Activated CD8-positive, alpha-beta memory T cell treated with anti-CD3 and anti-CD28 coated beads for 4 hours (primary cell): ENCODE measurements at regions not wholly inside any gene's neighbourhood (a gene's known extent, or its start where the extent isn't known, plus 50 kb on each side); places are given as distances from the start of the nearest gene placed in this dataset.

Experiments used
- DNase-seq, 2 donors: peaks; one replicate each; pipeline ENCODE4 v3.0.0-alpha.2; 2020; ENCODE audit warnings: low read depth in 2 of 2

DNA sequence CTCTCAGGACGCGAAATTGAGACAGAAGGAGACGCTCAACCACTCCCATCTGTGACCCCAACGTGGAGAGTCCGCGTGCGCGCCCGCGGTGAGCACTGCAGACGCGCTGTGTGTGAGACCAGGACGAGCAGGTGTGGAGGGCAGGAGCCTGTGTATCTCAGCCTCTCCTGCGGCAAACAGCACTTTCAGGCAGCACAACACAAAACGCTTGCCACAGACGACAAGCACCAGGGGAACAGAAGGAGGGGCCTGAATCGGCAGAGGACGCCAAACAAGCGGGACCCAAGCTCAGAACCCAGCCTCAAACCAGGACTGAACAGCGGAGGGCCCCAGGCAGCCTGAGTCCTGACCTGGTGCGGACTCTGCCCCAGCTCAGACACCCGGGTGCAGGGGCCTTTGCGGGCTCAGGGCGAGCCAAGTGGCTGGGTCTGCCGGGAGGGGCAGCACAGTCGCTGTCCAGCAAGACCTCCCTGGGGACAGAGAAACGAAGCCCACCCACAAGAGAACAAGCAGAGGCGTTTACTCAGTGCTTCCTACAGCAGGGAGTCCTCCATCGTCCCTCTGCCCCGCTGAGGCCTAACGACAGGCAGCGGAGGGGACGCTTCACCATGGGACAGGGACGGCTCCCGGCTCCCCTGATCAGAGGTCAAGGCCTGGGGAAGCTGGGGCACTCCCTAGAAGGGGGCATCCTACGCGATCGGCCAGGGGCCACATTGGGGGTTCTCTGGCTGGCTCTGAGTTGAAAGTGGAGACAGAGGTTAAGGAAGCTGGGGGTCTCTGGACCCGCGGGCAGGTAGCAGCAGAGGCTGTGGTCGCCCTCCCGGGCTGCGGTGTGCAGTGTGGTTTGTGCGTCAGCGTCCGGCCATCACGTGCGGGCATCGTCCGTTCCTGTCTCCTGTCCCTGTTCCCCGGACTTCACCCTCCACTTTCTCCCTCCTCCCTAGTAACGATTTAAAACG, 560.8 kb downstream of the BRD1 start:
- DNase-seq = no peak

DNA sequence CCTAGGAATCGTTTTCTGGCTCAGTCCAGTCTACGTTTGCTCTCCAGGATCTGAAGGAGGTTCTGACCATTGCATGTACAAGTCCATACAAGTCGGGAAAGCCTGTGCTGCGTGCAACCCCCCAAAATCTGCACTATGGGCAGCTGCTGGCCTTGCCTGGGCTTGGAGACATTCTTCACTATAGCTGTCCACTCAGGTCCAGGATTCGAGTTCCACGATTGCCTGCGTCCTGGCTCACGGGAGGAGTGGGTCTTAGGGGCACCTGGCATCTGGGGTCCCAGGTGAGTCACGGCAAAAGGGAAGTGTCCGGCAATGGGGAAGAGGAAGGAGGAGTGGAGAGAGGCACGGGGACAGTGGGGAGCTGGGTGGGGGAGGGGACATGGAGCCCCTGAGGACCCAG, 563.0 kb downstream of the BRD1 start:
- no peak for DNase-seq

DNA sequence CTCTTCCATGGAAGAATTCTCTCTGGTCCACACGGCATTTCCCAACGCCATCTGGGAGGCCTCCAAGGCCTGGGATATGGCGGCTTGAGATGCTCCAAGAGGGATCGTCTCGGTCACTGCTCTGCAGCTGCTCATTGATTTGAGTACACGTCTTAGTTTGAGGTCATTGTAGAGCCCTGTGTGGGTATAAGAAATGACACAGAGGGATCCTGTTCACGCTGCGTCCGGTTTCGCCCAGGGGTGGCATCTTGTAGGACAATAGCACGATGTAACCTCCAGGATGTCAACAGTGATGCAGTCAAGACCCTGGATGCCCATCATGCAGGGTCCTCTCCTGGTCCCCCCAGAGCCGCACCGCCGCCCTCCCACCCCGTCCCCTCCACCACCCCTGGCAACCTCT, 564.6 kb downstream of the BRD1 start:
- DNase-seq = no peak

DNA sequence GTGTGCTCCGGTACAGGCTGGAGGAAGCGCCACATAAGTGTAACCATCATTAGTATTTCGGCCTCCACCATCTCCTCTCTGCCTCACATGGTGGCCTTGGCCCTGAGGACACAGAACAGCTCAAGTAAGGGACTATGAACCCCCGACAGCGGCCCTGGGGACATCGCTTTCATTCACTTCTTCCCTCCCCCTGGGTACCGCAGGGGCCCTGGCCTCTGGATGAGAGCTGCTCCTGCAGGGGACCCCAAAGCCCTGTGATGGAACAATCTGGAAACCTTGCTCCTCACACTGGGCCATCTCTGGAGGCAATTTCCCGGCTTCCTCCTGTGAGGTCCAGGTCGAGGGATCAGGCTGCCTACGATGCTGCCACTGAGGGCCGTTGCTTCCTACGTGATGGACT, 565.5 kb downstream of the BRD1 start:
- no peak for DNase-seq

DNA sequence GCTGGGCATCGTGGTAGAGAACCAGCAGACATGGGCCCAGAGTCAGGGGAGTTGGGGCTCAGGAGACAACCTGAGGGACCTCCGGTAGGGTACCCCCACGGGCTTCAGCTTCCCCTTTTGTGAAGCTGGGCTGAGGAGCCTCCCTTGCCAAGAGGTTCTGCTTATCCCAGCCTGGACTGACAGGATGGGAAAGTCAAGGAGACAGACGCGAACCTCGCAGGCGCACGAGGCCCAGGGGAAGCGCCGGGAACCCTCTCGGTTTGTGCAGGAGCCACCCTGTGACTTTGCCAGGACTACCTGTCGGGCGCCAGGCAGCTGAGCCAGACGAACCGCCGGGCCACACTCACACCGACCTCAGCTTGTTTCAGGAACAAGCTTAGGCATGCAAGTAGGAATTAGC, 566.1 kb downstream of the BRD1 start:
- DNase-seq = no peak

DNA sequence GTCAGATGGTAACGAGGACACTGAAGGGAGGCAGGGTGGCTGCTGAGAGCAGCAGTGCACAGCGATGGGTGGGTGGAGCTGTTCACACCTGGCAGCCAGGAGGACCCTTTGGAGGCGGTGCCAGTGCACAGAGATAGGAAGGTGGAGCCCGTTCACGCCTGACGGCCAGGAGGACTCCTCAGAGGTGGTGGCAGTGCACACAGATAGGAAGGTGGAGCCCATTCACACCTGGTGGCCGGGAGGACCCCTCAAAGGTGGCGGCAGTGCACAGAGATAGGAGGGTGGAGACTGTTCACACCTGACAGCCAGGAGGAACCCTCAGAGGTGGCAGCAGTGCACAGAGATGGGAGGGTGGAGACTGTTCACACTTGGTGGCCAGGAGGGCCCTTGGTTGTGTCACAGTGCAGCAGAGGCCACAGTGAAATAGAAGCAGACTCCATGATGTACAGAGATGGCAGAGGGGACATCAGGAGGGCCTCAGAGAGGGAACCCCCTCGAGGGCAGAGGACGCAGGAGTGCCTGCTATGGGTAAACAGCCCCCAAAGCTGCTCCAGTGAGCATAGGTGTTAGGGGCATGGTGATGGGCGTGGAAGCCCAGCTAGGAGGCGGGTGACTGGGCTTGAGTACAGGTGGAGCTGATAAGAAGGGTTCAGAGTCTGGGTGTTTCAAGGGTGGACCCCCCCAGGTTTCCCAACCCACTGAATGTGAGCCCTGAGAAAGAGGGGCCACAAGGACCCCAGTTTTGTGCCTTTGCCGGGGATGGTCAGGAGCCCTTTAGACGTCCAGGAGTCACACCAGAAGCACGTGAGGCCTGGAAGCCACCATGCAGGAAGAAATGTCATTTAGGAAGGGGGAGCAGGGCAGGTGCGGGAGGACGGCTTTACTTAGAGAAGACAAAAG, 566.7 kb downstream of the BRD1 start:
- no peak for DNase-seq

DNA sequence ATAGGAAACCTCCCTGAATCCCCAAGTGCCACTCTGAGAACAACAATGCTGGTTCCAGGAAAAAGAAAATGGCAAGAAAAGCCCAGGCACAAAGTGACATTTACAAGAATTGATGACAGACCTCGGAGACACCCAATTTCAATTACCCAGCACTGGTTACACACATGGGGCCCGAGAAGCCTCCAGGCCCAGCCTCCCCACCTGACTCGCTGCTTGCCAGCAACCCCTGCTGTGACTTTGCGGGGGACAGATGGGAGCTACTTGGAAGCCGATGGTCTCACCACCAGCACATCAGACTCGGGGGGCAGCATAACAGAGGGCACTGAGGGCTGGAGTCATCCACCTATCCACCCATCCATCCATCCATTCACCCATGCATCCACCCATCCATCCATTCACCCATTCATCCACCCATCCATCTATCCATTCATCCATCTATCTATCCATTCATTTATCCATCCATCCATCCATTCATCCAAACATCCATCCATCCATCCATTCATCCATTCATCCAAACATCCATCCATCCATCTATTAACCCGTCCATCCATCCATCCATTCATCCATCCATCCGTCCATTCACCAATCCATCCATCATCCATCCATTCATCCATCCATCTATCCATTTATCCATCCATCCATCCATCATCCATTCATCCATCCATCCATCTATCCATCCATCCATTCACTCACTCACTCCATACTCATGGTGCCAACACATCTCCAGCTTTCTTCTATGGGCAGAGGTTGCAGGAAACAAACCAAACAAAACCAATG, 567.6 kb downstream of the BRD1 start:
- no peak for DNase-seq

DNA sequence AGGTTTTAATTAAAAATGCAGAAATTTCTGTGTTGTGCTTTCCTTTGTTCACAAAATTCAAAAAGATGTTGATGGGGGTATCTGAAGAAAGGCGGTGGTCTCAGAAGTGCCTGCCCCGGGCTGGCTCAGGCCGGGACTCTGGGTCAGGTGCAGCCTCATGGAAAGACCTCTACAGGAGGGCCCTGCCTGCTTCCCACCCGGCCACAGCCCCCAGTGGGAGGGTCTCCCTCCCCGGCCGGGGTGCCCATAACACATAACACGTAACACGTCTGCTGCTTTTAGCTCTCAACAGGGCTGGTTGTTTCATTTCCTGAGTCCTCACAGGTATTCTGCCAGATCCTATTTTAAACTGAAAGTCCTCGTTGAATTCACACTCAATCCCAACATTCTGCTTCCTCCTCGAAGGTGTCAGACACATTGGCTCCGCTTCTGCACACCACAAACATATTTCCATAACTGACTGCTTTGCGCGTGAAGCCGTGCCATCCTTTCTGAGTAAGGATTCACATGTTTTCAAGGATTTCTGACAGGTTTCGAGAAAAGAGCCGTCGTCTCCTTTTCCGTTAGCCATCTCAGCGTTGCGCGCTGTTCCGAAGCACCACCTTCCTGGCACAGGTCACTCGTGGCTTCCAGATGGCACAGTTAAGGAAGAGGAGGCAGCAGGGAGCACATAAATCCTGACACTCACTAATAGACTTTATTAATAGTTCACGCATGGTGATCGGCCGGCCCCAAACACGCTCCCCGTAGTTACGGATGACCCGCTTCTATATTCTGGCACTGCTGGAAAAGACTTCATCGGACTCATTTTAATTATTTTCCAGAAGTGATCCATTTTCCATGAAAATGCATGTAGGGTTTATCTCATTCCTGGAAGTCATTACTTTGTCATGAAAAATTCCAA, 569.3 kb downstream of the BRD1 start:
- no peak for DNase-seq

DNA sequence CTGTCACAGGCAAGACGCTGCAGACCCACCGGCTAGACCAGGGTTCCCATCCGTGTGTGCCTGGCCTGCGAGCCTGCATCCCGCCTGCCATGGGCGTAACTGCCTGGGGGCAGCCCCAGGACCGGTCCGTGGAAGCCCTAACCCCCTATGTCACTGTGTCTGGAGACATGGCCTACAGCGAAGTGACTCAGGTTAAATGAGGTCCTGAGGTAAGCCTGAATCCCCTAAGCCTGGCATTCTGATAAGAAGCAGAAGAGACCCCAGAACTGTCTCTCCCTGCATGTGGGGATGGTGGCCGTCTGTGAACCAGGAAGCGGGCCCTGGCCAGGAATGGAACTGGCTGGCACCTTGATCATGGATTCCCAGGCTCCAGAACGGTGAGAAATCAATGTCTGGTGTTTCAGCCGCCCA, 570.1 kb downstream of the BRD1 start:
- no peak for DNase-seq

DNA sequence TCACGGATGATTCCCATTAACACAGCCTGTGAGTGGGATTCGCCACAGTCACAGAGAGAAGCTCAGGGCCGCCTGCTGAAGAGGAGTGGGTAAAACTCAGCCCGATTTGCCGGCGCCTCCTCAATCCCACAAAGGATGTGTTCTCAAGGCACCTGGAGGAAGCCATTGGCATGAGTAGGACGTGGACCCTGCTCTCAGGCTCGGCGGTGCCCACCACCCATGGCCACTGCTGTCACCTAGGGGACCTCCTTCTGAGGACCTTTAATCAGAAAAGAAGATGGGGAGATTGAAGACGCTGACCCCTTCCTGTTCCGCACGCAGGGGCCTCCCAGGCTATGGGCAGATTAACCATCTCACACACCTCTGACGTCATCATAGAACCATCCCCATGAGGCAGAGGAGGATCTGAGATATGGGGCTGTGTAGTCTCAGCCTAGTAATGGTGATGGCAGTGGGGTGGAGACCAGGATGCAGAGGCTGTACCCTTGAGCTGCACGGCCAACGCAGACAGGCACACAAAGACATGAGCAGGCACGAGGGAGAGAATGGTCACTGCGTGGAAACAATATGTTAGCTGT, 571.8 kb downstream of the BRD1 start:
- no peak for DNase-seq

DNA sequence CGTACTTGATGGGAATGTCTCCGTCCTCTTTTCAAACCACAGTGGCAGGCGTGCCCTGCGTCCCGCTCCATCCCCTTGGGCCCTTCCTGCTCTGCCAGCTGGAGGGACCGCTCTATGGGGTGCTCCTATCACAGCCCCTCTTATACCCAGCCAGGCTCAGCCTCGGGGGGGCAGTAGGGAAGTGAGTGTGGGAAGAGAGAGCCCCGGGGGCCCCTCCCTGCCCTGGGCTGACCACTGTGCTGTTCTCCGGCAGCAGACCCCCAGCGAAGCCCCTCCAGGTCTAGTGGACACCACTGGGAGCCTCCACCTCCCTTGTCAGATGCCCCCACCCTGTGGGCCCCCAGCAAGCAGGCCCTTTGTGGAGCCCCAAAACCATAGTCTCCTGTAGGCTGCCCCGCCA, 572.5 kb downstream of the BRD1 start:
- no peak for DNase-seq

DNA sequence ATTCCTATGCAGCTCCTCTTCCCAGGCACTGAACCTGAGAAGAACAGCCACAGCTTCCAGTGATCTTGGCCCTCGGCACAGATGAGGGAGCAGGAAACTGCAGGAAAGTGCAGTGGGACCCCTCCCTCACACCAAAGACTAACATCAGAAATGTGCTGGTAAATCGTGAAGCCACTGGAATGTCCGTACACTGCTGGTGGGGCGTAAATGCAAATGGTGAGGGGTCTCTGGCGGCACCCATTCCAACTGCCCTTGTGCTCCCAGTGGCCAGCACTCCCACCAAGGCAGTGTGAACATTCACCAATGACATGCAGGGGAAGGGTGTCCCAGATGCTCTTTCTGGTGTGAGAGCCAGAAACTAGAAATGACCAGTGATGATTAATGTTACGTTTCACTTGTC, 574.0 kb downstream of the BRD1 start:
- DNase-seq = no peak

DNA sequence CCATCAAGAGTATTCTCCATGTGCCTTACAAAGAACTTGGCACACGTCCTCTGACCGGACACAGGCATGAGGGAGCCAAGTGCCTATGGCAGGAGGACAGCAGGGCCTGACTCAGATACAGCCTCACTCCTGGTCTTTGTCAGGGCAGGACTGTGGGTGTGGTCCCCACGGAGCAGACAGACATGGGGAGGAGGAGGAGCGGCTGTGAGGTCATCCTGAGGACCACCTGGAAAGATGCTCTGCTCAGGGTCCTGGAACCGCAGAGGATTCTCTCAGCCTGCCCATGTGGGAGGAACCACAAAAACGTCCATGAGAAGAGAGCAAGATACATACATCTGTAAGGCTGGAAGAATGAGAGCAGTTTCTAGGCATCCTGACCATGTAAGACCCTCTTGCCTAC, 576.3 kb downstream of the BRD1 start:
- DNase-seq = no peak

DNA sequence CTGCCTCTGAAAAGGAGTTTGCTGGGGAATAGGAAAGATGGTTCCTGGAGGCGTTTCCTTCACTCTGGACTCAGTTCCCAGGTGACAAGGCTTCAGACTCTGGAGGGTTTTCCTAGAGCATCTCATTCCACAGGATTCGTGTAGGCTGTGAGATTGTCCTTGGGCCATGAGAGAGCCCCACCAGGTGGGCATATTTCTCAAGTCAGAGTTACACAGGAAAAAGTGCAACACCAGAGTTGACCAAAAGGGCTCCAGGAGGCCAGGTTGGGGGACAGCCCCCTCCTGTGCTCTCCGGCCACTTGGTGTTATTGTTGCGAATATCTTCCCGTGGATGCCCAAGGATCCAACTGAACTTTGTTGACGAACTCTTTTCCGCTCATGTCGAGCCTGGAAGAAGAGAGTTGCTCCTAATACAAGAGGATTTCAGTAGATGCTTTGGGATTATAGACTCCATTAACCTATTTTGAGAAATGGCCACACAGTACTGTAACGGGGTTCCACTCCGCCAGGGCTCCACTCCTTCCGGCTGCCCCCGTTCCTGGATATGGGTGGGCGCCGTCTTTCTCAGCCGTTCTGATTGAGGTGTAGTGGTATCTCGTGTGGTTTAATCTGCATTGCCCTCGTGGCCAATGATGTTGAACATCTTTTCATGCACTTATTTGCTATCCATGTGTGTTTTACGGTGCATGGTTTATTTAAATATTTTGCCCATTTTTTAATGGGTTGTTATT, 580.3 kb downstream of the BRD1 start:
- no peak for DNase-seq

DNA sequence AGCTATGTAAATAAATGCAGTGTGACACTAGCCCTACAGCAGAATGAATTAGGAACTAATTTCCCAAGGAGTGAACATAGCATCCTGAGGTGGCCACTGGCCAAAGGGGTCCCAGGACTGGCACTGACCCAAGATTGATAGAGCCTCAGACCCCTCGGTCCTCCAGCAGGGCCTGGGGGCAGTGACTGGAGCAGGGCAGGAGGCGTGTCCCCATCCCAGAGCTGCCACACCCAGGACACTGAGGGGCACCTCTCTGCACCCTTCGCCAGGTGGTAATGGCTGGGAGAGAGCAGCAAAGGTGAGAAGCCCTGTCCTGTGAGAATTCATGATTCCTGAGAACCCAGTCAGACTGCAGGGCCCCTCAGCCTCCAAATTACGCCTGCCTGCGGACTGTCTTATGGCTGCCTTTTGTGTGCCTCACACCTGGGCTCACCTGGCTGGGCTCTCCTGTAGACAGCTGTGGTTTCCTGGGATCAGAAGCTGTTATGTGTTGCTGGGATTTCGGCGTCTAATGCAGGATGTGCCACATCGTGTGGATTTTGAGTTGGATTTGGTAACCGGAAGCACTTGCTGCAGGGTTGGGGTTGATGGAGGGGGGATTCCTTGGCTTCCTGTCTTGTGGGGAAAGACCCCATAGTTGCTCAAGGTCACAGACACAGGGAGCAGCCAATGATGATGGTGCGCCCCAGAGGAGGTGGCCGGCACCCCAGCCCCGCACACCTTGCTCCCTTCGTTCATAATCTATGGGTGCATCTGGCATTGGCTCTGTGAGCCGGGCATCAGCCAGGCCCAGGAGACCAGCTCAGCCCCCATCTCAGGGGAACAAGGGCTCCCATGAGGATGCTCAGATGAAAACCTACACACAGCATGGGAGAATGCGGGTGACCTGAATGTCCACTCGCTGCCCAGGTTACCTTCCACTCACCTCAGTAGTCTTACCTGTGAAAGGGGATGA, 582.9 kb downstream of the BRD1 start:
- DNase-seq = no peak

DNA sequence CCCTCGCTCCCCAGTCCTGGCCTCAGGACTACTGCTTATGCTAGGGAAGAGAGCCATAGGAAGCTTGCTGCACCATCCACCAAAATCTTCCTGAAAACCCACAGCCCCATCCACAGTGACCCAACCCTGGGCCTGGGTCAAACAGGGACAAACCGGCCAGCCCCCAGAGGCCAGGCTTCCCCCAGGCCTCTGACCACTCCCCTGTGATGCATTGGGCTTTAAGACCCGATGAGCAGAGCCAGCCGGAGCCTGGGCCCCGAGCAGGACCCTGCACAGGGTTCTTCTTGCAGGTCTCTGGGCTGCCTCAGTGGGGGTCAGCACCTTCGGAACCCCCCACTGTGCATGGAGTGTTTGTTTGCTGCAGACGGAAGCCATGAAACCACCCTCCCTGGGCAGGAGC, 583.7 kb downstream of the BRD1 start:
- no peak for DNase-seq

DNA sequence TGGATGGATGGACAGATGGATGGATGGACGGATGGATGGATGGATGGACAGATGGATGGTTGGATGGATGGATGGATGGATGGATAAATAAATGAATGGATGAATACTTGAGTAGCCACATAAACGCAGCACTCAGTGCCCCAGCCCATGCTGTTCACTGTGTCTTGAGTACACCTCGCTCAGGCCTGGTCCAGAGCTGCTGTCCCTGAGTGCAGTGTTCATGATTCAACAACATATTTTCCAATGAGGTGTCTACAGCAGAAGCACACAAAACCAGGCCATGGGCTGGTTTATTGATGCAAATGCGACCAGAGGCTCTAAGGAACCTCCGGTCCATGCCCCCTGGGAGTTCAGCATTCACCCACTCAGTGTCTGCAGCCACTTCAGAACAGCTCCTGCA, 584.3 kb downstream of the BRD1 start:
- DNase-seq = no peak

DNA sequence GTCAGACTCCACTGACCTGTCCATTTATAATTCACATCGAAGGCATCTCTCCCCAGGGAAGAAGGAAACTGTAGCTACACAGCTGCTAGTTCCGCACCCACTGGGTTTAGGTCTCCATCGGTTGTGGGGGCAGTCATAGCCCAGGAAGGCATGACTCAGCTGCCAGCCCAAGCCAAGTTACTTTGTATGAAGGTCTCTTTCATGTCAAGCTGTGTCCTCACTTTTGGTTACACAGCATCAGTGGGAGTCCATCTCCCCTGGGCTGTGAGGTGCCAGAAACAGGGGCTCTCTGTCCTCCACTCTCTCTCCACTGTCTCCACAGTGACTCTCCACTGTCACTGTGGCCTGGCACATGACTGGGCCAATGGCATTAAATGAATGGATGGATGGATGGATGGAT, 585.2 kb downstream of the BRD1 start:
- no peak for DNase-seq
